ENCODE measurements at regions not wholly inside any gene's neighbourhood (a gene's known extent, or its start where the extent isn't known, plus 50 kb on each side); places are given as distances from the start of the nearest gene placed in this dataset.

- DNase-seq (ENCODE audit: low read depth in 2 of 2): no peak
Measured at GRCh38 chr1:244157731-244158438, 106.8 kb downstream of the ZBTB18 start.

GRCh38 chr1:244159646-244160045 is 108.6 kb downstream of the ZBTB18 start:
- no peak for DNase-seq (ENCODE audit: low read depth in 2 of 2)

- DNase-seq (ENCODE audit: low read depth in 2 of 2): peak in 1 of 2 donors; percentile 6
Measured at GRCh38 chr1:244160455-244161235, 109.6 kb downstream of the ZBTB18 start.

GRCh38 chr1:244161236-244161510 is 110.1 kb downstream of the ZBTB18 start:
- DNase-seq (ENCODE audit: low read depth in 2 of 2): no peak

- DNase-seq (ENCODE audit: low read depth in 2 of 2): peak in 1 of 2 donors; percentile 35
Measured at GRCh38 chr1:244162786-244163530, 111.9 kb downstream of the ZBTB18 start.

DNA sequence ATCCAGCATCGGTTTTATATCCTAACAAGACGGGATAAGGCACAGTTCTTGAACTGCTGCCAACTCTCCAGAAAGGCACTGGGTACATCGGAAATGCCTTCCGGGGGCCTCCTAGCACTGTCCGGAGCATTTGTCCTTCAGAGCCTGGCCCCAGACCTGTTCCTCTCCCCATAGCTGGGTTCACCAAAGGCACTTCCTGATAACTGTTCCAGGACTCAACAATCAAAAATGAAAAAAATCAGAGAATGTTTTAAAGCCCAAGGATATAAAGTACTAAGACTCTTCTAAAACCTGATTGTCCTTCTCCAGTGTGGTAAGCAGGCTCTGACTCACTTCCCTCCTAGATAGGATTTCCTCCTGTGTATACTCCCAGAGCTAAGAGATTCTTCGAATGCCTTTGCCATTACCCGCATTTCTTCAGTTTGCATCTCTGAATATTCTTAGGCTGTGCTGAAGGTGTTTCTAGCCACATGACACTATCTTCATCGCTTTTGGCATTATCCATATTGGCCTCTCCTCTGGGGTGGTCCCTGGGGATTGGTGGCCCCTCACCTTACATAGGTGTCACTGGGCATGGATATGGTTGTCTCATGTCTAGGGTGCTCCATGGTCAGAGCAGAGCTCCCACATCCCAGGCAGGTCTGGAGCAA is 112.9 kb downstream of the ZBTB18 start:
- peak; percentile 53 to 98 for DNase-seq (ENCODE audit: low read depth in 2 of 2)

DNA sequence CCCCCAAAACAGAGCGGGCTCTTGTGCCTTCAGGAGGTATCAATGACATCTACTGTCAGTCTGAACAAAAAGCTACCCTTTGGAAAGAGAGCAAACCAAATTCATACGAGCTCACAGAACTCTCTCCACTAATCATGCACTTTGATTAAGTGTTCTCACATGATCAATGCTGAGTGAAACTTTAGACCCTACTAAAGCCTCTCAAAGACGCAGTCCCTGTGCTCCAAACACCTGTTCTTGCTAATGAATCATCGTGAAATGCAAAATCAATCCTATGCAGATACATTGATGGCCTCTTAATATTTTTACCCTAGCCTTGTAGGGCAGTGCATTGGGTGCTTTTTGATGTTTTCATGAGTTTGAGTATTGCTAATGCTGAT is 113.4 kb downstream of the ZBTB18 start:
- no peak for DNase-seq (ENCODE audit: low read depth in 2 of 2)

DNA sequence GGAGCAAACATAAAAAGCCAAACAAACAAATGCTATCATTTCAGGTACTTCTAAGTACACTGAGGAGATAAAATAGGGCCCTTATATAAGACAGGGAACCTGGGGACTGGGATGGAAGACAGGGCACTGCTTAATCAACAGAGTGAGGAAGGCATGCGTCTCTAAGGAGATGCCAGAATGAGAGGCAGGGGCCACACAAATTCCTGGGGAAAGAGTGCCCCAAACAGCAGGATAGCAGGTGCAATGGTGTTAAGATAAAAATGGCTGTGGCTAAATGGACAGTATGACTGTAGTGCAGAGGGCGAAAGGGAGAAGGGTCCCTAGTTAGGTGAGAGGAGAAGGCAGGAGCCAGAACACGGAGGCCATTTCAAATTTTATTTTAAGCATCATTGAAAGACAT is 113.9 kb downstream of the ZBTB18 start:
- no peak for DNase-seq (ENCODE audit: low read depth in 2 of 2)

- no peak for DNase-seq (ENCODE audit: low read depth in 2 of 2)
Measured at GRCh38 chr1:244165701-244166100, 114.6 kb downstream of the ZBTB18 start.

GRCh38 chr1:244171241-244171985 is 120.3 kb downstream of the ZBTB18 start:
- peak in 1 of 2 donors; percentile 67 for DNase-seq (ENCODE audit: low read depth in 2 of 2)

DNA sequence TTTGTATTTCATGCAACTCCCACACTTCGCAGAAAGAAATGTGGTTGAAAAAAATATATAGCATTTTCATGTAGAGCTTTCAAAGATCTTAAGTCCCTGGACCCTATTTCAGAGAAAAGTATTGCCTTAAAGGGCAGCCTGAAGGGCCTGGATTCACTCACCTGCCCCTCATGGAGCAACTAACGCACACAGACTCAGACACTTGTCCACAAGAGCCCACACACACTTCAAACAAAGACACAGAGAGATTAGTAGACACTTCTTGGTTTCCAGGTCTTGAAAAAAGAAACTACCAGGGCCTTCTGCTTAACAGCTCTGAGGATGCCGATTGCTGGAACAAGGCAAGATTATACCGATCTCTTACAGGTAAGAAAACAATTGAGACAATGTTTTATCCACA is 122.2 kb downstream of the ZBTB18 start:
- no peak for DNase-seq (ENCODE audit: low read depth in 2 of 2)

DNA sequence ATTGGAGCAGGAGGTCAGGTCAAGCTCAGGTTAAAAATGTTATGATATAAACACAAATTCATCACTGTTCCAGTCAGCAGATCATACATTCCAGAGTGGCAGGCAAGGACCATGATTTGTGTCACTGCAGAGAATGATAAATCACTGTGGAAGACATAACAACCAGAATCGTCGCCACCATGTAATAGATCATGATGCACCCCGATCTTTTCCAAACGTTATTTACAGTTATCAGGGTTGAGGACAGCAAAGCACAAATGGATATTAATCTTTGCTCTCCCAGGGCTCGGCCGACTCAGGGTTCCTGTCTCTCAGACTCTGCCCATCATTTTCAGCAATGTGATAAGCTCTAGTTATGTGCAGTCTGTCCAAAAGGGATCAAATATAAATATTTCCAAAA is 122.7 kb downstream of the ZBTB18 start:
- peak in 1 of 2 donors; percentile 10 for DNase-seq (ENCODE audit: low read depth in 2 of 2)

DNA sequence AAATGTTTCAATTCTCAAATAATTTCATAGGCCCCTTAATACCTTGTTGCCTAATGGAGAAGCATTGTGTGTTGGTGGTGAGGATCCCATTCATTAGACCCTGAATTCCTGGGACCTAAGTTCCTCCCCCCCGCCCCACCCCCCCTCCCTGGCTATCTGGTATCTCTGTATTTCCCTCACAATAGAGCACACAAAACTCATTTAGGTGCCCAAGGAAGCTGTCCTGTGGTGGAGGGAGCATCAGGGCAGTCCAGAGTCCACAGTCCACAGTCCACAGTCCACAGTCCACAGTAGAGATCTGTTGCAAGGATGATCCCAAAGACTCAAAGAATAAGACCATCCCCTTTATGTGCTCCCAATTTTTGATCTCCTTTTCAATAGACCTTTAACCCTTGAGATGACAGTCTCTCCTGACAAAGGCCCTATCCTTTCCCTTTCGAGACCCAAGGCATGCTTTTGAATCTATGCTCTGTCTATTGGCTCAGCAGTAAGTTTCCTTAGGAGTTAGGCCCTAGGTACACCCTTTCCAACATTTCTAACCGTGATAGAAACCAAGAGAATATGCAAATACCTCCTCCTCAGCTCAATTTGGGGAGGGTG is 123.9 kb downstream of the ZBTB18 start:
- DNase-seq (ENCODE audit: low read depth in 2 of 2): no peak

GRCh38 chr1:244176201-244176600 is 125.1 kb downstream of the ZBTB18 start:
- DNase-seq (ENCODE audit: low read depth in 2 of 2): no peak

DNA sequence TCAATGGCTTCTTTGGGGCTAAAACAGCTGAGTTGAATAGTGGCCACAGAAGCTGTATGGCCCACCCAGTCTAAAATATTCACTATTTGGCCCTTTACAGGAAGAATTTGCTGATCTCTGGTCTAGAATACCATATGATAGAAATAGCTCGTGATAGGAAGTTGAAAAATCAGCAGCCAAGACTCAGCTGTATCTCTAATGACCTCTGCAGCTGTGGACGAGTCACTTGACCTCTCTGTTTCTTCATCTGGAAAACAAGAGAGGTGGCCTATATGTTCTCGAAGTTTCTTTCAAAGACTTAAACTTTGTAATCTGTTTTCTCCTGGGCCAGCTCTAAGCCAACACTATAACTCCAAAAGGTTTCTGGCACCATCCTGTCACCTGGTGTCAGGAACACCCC is 129.2 kb downstream of the ZBTB18 start:
- peak; percentile 14 to 60 for DNase-seq (ENCODE audit: low read depth in 2 of 2)

GRCh38 chr1:244181867-244182266 is 130.8 kb downstream of the ZBTB18 start:
- DNase-seq (ENCODE audit: low read depth in 2 of 2): no peak

DNA sequence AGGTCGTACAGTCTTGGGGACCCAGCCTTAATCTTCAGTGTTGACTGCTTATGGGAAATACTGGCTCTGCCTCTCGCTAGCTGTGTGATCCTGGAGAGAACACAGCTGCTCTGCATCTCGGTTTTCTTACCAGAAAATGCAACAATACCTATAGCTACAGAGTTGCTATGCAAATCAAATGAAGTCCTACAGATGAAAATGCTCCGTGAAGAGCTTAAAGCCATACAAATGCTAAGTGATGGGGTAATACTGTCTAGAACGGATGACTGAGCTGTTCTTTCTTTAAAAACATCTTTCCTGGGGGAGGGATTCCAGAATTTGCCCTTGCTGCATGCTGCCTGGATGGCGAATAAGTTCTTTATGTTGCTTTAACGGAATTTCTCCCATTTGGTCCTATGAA is 132.0 kb downstream of the ZBTB18 start:
- DNase-seq (ENCODE audit: low read depth in 2 of 2): no peak

DNA sequence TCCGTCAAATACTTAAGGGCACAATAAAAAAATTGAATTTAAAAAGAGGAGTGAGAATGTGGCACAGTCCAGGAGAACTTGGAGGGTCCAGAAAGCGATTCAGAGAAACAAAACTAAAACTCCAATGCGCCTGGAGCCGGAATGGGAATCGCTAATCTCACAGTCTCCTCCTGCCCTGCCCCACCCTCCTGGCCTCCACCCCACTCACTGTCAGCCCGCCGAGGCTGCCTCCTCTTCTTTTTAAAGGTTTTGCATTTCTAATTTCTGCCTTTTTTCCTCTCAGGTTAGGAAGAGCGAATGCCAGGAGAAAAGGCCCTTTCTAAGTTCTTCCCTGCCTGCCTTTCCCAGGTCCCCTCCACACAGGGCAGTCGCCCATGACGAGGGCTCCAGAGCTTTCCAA is 135.3 kb downstream of the ZBTB18 start:
- no peak for DNase-seq (ENCODE audit: low read depth in 2 of 2)

DNA sequence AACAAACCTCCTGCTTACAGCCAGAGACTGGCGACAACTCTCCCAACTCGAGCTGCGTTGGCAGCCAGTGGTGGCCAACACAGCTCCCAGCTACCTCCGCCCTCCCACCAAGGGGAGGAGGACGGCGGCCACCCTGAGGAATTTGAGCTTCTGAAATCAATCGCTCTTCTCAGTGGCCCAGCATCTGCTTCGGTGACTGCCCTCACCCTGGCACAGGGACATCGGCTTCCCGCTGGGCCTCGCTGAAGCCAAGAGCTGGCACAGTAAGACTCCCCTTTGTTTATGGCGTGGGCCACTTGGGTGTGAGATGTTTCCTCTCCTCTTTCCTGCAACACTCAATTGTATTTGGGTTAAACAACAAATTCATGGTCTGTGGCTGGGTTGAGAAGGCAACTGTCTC is 136.2 kb downstream of the ZBTB18 start:
- DNase-seq (ENCODE audit: low read depth in 2 of 2): no peak

DNA sequence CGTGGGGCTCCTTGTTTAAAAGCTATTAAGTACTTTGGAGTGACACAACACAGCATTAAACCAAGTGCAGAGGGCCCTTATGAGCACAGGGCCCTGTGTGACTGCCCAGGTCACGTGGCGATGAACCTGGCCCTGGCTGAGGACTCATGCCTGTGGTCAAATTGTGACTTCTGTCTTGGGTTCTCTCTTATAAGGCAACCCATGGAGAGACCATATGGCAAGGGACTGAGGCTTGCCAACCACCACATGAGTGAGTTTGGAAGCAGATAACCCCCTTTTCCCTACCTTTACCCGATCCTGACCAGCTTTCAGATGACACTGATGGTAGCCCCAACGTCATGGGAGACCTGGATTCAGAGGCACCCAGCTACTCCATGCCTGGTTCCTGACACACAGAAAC is 140.5 kb downstream of the ZBTB18 start:
- DNase-seq (ENCODE audit: low read depth in 2 of 2): no peak

DNA sequence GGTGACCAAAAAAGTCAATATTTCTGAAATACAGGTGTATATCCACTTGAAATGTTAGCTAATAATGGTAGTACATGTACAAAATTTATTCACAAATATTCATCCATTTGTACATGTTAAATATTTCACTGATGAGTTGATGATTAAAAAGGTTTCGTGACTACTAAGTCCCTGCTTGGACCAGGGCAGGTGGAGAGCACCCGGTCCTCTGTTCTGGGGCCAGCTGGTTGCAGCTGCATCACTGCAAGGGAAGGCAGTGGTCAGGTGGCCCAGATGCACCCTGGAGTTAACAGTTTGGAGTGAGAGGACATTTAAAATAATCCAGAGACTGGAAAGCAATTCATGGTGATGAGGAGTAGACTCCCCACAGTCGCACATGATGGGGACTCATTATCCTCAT is 141.2 kb downstream of the ZBTB18 start:
- no peak for DNase-seq (ENCODE audit: low read depth in 2 of 2)
